ENCODE measurements at regions not wholly inside any gene's neighbourhood (a gene's known extent, or its start where the extent isn't known, plus 50 kb on each side); places are given as distances from the start of the nearest gene placed in this dataset.
"Not testable (repeated sequence)": the region's sequence is repeated elsewhere in the genome, so short reads cannot be mapped to it uniquely, and the experiment has no call there.

GRCh38 chr6:134426623-134427022 lies 108.7 kb upstream of the SGK1 start:
- Histone ChIP-seq H3F3A (ENCODE audit: insufficient read depth, low read depth) (peaks cover 25% of the 10 kb centered on the region; the same call in 1 of the 2 replicates), H3K4me1 (replicated peaks; ENCODE audit: insufficient read depth) (peaks cover 39% of the 10 kb centered on the region), H3K36me3 (ENCODE audit: low read depth) (no peaks in the 10 kb centered on the region), H3K4me2 (no peak overlapping the region), H3K27ac (no peak overlapping the region), H3K79me2 (ENCODE audit: low read depth) (no peaks in the 10 kb centered on the region), H3K9me3 (ENCODE audit: insufficient read depth, low read depth) (no peaks in the 10 kb centered on the region), H3K4me3 (no peak overlapping the region), H2AFZ (no peak overlapping the region), H4K20me1 (ENCODE audit: insufficient read depth) (no peaks in the 10 kb centered on the region), H3K27me3 (ENCODE audit: insufficient read depth, low read depth) (no peaks in the 10 kb centered on the region), H3K9me2 (ENCODE audit: insufficient read depth) (no peaks in the 10 kb centered on the region; the same call in 1 of the 2 replicates)
- ChIA-PET CTCF (no interaction called here), POLR2A (ENCODE audit: unreplicated experiment) (no interaction called here)
- TF ChIP-seq EZH2 (IDR thresholded peaks at IDR 0.05; ENCODE audit: low read depth) = no peak
- TF ChIP-seq, protein P1, sequence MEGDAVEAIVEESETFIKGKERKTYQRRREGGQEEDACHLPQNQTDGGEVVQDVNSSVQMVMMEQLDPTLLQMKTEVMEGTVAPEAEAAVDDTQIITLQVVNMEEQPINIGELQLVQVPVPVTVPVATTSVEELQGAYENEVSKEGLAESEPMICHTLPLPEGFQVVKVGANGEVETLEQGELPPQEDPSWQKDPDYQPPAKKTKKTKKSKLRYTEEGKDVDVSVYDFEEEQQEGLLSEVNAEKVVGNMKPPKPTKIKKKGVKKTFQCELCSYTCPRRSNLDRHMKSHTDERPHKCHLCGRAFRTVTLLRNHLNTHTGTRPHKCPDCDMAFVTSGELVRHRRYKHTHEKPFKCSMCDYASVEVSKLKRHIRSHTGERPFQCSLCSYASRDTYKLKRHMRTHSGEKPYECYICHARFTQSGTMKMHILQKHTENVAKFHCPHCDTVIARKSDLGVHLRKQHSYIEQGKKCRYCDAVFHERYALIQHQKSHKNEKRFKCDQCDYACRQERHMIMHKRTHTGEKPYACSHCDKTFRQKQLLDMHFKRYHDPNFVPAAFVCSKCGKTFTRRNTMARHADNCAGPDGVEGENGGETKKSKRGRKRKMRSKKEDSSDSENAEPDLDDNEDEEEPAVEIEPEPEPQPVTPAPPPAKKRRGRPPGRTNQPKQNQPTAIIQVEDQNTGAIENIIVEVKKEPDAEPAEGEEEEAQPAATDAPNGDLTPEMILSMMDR (conservative IDR thresholded peaks at IDR 0.05) = no peak
- DNase-seq = no peak
- intact Hi-C loops (cut with micrococcal nuclease; ENCODE audit: unreplicated experiment) = no loop called here
- BruUV-seq (replicated peaks) = no TSS peak

DNA sequence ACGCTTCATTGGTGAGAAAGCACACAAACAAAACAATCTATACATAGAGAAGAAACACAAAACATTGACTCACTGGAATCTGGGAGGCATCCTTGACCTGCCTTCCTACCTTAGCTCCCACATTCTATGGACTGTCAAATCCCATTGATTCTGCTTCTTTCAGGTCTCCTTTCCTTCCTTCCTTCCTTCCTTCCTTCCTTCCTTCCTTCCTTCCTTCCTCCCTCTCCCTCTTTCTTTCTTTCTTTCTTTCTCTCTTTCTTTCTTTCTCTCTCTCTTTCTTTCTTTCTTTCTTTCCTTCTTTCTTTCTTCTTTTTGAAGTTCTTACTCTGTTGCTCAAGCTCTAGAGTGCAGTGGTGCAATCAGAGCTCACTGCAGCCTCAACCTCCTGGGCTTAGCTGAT lies 108.0 kb upstream of the SGK1 start:
- H3K27ac ChIP-seq; H3K79me2 ChIP-seq (ENCODE audit: low read depth); intact Hi-C loops (cut with micrococcal nuclease; ENCODE audit: unreplicated experiment); H3K9me2 ChIP-seq (ENCODE audit: insufficient read depth); CTCF ChIA-PET; H3K4me3 ChIP-seq; H4K20me1 ChIP-seq (ENCODE audit: insufficient read depth); H3K9me3 ChIP-seq (ENCODE audit: insufficient read depth, low read depth); H3K27me3 ChIP-seq (ENCODE audit: insufficient read depth, low read depth); H2AFZ ChIP-seq; H3K36me3 ChIP-seq (ENCODE audit: low read depth); POLR2A ChIA-PET (ENCODE audit: unreplicated experiment); H3K4me2 ChIP-seq; DNase-seq; BruUV-seq (replicated peaks): not testable (repeated sequence)
- peaks cover 25% of the 10 kb centered on the region; the same call in 1 of the 2 replicates for H3F3A ChIP-seq (ENCODE audit: insufficient read depth, low read depth)
- H3K4me1 ChIP-seq (replicated peaks; ENCODE audit: insufficient read depth) = peaks cover 43% of the 10 kb centered on the region

- peaks cover 28% of the 10 kb centered on the region; the same call in 1 of the 2 replicates for H3F3A ChIP-seq (ENCODE audit: insufficient read depth, low read depth)
- no peaks in the 10 kb centered on the region; the same call in 1 of the 2 replicates for H3K9me2 ChIP-seq (ENCODE audit: insufficient read depth)
- DNase-seq = no peak
- no peak overlapping the region for H3K4me2 ChIP-seq
- H3K36me3 ChIP-seq (ENCODE audit: low read depth) = no peaks in the 10 kb centered on the region
- CTCF ChIA-PET = no interaction called here
- no peak overlapping the region for H3K4me3 ChIP-seq
- H2AFZ ChIP-seq = no peak overlapping the region
- intact Hi-C loops (cut with micrococcal nuclease; ENCODE audit: unreplicated experiment) = no loop called here
- POLR2A ChIA-PET (ENCODE audit: unreplicated experiment) = no interaction called here
- TF ChIP-seq EZH2 (IDR thresholded peaks at IDR 0.05; ENCODE audit: low read depth) = no peak
- TF ChIP-seq, protein P1 (conservative IDR thresholded peaks at IDR 0.05) = no peak
- BruUV-seq (replicated peaks) = no TSS peak
- H3K9me3 ChIP-seq (ENCODE audit: insufficient read depth, low read depth) = no peaks in the 10 kb centered on the region
- no peaks in the 10 kb centered on the region for H3K27me3 ChIP-seq (ENCODE audit: insufficient read depth, low read depth)
- H3K27ac ChIP-seq = no peak overlapping the region
- H3K4me1 ChIP-seq (replicated peaks; ENCODE audit: insufficient read depth) = peaks cover 47% of the 10 kb centered on the region
- H4K20me1 ChIP-seq (ENCODE audit: insufficient read depth) = no peaks in the 10 kb centered on the region
- no peaks in the 10 kb centered on the region for H3K79me2 ChIP-seq (ENCODE audit: low read depth)
These were observed 107.6 kb upstream of the SGK1 start for GRCh38 chr6:134425513-134425912.

GRCh38 chr6:134424798-134425170 lies 106.9 kb upstream of the SGK1 start:
- H3K9me3 ChIP-seq (ENCODE audit: insufficient read depth, low read depth) = no peaks in the 10 kb centered on the region
- no TSS peak for BruUV-seq (replicated peaks)
- H3K36me3 ChIP-seq (ENCODE audit: low read depth) = no peaks in the 10 kb centered on the region
- H3K27ac ChIP-seq = peak overlapping the region; percentile 70; the same call in 1 of the 2 replicates
- peak overlapping the region; percentile 66 for H3K4me2 ChIP-seq
- H3F3A ChIP-seq (ENCODE audit: insufficient read depth, low read depth) = peaks cover 32% of the 10 kb centered on the region; the same call in 1 of the 2 replicates
- H3K4me1 ChIP-seq (replicated peaks; ENCODE audit: insufficient read depth) = peaks cover 54% of the 10 kb centered on the region
- H2AFZ ChIP-seq = no peak overlapping the region
- ChIA-PET CTCF (no interaction called here), POLR2A (ENCODE audit: unreplicated experiment) (interaction anchor here (0.7 kb wide), 1 partner anchor 126 kb away, joined by 9 read pairs; no protein-coding TSS in a partner anchor)
- no peaks in the 10 kb centered on the region for H4K20me1 ChIP-seq (ENCODE audit: insufficient read depth)
- H3K9me2 ChIP-seq (ENCODE audit: insufficient read depth) = no peaks in the 10 kb centered on the region; the same call in 1 of the 2 replicates
- H3K79me2 ChIP-seq (ENCODE audit: low read depth) = no peaks in the 10 kb centered on the region
- DNase-seq = no peak
- no peak for TF ChIP-seq EZH2 (IDR thresholded peaks at IDR 0.05; ENCODE audit: low read depth)
- TF ChIP-seq, protein P1 (conservative IDR thresholded peaks at IDR 0.05) = no peak
- no peaks in the 10 kb centered on the region for H3K27me3 ChIP-seq (ENCODE audit: insufficient read depth, low read depth)
- H3K4me3 ChIP-seq = no peak overlapping the region
- intact Hi-C loops (cut with micrococcal nuclease; ENCODE audit: unreplicated experiment) = no loop called here
